Ovary (tissue), 7 donors: ENCODE measurements at regions not wholly inside any gene's neighbourhood (a gene's known extent, or its start where the extent isn't known, plus 50 kb on each side); places are given as distances from the start of the nearest gene placed in this dataset.

ENCODE experiments used
- DNase-seq, 5 donors: peaks; one replicate each; pipeline ENCODE4 v3.0.0-alpha.2; 2019 to 2020
- H3K27ac ChIP-seq, 2 donors: fragments of 200-600 bp; one replicate each; pipeline versions ENCODE4 v1.5.1 to v1.8.0; 2019 to 2022
- H3K27me3 ChIP-seq: fragments of 200-600 bp; one replicate; pipeline ENCODE4 v1.8.0; 2022
- H3K36me3 ChIP-seq: fragments of 200-600 bp; sonication (generic); one replicate; pipeline ENCODE4 v1.5.1; 2019
- H3K4me1 ChIP-seq: one replicate; pipeline ENCODE4 v1.8.1; 2013; ENCODE audit warnings: mild to moderate bottlenecking, moderate library complexity; ENCODE audit not compliant: insufficient read depth
- H3K4me3 ChIP-seq: fragments of 200-600 bp; sonication (generic); one replicate; pipeline ENCODE4 v1.5.1; 2017
- H3K9me3 ChIP-seq, 2 donors: fragments of 200-600 bp in 1 of 2; sonication (generic) in 1 of 2; one replicate each; pipeline versions ENCODE4 v1.5.1 to v1.8.1; 2013 to 2019; ENCODE audit warnings: mild to moderate bottlenecking in 1 of 2, moderate library complexity in 1 of 2
- CTCF ChIP-seq, 3 donors: fragments of 450-650 bp in 2 of 3; fragments of 200-600 bp in 1 of 3; IDR thresholded peaks; one replicate each; pipeline versions ENCODE4 v1.5.1 to v1.8.0; 2016 to 2022; ENCODE audit warnings: antibody characterized with exemption in 3 of 3, mild to moderate bottlenecking in 1 of 3
- EP300 ChIP-seq: sonication (generic); formaldehyde crosslinking; IDR thresholded peaks from one replicate; pipeline ENCODE4 v1.6.1; 2017; ENCODE audit warnings: antibody characterized with exemption
- POLR2A ChIP-seq: fragments of 450-650 bp; IDR thresholded peaks from one replicate; pipeline ENCODE4 v1.6.1; 2017; ENCODE audit warnings: antibody characterized with exemption, mild to moderate bottlenecking, moderate library complexity
- WGBS, 3 donors: extraction: QIAGEN DNeasy Blood & Tissue Kit in 1 of 3; methylation state at CpG; one replicate each; pipeline versions ENCODE4 v1.1.5 to v1.1.7; 2013 to 2017; 5-methylcytosine and 5-hydroxymethylcytosine counted together
- intact Hi-C, 4 donors: fragments of 100-400 bp; cut with DNase I; formaldehyde crosslinking; loops; one replicate each; pipeline versions ENCODE4 v1.11.0 to v1.15.1; 2022 to 2023
- donor health status: DM: no; HTN: no; CAD: no; lungs with moderate emphysema.
- donor health status: DM: no; HTN: no; CAD: no.
- donor health status: Bipolar disorder and iron deficiency.
- donor health status: DM: no; HTN: no; CAD: no.
- donor health status: DM: yes; HTN: yes; CAD: no.

- Histone ChIP-seq H3K4me3 (no peak overlapping the region), H3K9me3 (no peaks in the 10 kb centered on the region), H3K36me3 (no peaks in the 10 kb centered on the region), H3K27ac (no peak overlapping the region), H3K27me3 (no peaks in the 10 kb centered on the region), H3K4me1 (no peaks in the 10 kb centered on the region)
- intact Hi-C loops = no loop called here
- DNase-seq = no peak
- no peak for TF ChIP-seq EP300
- no peak for TF ChIP-seq POLR2A
- TF ChIP-seq CTCF (IDR thresholded peaks at IDR 0.05) = no peak
Observed at GRCh38 chr1:96926176-96926575, 204.6 kb downstream of the PTBP2 start.

GRCh38 chr1:96927125-96927524 lies 205.5 kb downstream of the PTBP2 start:
- Histone ChIP-seq H3K27ac (no peak overlapping the region), H3K36me3 (no peaks in the 10 kb centered on the region), H3K4me1 (no peaks in the 10 kb centered on the region), H3K9me3 (no peaks in the 10 kb centered on the region), H3K27me3 (no peaks in the 10 kb centered on the region), H3K4me3 (no peak overlapping the region)
- no peak for DNase-seq
- intact Hi-C loops = no loop called here
- TF ChIP-seq POLR2A (no peak), EP300 (no peak), CTCF (IDR thresholded peaks at IDR 0.05) (no peak)
- 83 to 88% (median 86%) methylated on average over 3 of the region's 3 CpGs for WGBS, 3 donors

GRCh38 chr1:96931136-96931535 lies 209.6 kb downstream of the PTBP2 start:
- H3K36me3 ChIP-seq = no peaks in the 10 kb centered on the region
- no peak for TF ChIP-seq CTCF (IDR thresholded peaks at IDR 0.05)
- TF ChIP-seq EP300 = no peak
- no peak for TF ChIP-seq POLR2A
- H3K4me1 ChIP-seq = no peaks in the 10 kb centered on the region
- H3K9me3 ChIP-seq = no peaks in the 10 kb centered on the region
- H3K4me3 ChIP-seq = no peak overlapping the region
- no peaks in the 10 kb centered on the region for H3K27me3 ChIP-seq
- H3K27ac ChIP-seq = no peak overlapping the region
- DNase-seq = no peak
- intact Hi-C loops = no loop called here

- DNase-seq = no peak
- intact Hi-C loops = no loop called here
- no peak overlapping the region for H3K27ac ChIP-seq
- no peaks in the 10 kb centered on the region for H3K9me3 ChIP-seq
- H3K36me3 ChIP-seq = no peaks in the 10 kb centered on the region
- no peak for TF ChIP-seq POLR2A
- no peak for TF ChIP-seq CTCF (IDR thresholded peaks at IDR 0.05)
- no peak for TF ChIP-seq EP300
- no peaks in the 10 kb centered on the region for H3K4me1 ChIP-seq
- no peaks in the 10 kb centered on the region for H3K27me3 ChIP-seq
- WGBS, 3 donors = 17 to 28% (median 18%) methylated on average over 3 of the region's 3 CpGs
- no peak overlapping the region for H3K4me3 ChIP-seq
Observed at GRCh38 chr1:96934282-96934681, 212.7 kb downstream of the PTBP2 start.
